ENCODE measurements at regions not wholly inside any gene's neighbourhood (a gene's known extent, or its start where the extent isn't known, plus 50 kb on each side); places are given as distances from the start of the nearest gene placed in this dataset.
"Not testable (repeated sequence)": the region's sequence is repeated elsewhere in the genome, so short reads cannot be mapped to it uniquely, and the experiment has no call there.

DNA sequence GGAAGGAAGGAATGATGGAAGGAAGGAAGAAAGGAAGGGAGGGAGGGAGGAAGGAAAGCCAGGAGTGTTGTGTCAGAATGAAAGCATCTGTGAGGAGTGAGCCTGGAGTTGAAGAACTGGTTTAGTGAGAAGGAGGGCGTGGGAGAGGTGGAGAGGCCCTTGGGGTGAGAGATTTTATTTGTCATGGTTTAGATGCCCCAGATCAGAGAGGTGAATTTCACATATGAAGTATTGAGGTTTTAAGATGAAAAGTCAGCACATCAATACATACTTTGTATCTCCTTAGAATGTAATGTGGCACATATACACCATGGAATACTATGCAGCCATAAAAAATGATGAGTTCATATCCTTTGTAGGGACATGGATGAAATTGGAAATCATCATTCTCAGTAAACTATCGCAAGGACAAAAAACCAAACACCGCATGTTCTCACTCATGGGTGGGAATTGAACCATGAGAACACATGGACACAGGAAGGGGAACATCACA is 222.3 kb upstream of the ECI2 start:
- 77 to 87% methylated on average over 2 to 3 of the region's 3 CpGs for WGBS, 2 donors

DNA sequence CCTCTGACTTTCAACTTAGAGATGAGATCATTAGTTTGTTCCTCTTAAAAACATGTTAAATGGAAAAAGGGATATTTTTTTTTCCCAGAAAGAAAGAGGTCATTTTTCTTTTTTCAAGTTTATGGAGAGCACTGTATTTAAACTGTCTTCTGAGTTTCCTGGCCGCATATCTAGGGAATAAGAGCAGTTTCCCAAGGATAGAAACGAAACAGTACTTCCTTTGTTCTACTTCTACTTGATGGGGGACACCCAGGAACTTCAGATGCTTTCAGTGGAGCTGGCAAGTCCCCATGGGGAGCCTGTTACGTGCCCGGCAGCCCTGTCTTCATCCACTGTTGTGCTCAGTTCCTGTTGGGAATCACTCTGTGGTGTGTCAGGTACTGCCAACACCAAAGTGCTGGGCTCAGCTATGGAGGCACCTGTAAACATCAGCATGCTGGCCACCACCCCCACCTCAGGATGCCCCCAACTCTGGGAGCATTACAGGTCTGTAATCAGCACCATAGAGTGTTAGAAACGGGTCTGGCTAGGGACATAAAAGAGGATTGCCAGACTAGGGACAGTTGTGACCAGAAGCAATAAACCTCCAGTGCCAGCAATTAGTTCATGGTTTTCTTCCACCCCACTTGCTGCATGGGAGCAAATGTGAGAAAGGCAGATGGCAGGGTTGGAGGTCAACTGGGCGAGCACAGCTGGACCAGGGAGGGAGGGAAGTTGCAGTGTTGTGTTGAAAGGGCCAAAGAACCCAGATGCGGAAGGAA is 221.7 kb upstream of the ECI2 start:
- no peak for TF ChIP-seq EP300 (IDR thresholded peaks at IDR 0.05)
- TF ChIP-seq POLR2AphosphoS5 (IDR thresholded peaks at IDR 0.05) = no peak
- TF ChIP-seq, protein P1, sequence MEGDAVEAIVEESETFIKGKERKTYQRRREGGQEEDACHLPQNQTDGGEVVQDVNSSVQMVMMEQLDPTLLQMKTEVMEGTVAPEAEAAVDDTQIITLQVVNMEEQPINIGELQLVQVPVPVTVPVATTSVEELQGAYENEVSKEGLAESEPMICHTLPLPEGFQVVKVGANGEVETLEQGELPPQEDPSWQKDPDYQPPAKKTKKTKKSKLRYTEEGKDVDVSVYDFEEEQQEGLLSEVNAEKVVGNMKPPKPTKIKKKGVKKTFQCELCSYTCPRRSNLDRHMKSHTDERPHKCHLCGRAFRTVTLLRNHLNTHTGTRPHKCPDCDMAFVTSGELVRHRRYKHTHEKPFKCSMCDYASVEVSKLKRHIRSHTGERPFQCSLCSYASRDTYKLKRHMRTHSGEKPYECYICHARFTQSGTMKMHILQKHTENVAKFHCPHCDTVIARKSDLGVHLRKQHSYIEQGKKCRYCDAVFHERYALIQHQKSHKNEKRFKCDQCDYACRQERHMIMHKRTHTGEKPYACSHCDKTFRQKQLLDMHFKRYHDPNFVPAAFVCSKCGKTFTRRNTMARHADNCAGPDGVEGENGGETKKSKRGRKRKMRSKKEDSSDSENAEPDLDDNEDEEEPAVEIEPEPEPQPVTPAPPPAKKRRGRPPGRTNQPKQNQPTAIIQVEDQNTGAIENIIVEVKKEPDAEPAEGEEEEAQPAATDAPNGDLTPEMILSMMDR (IDR thresholded peaks at IDR 0.05) = no peak
- TF ChIP-seq POLR2A (IDR thresholded peaks at IDR 0.05) = no peak
- peaks cover 0 to 3% (median 1%) of the 10 kb centered on the region in 4 donors for H3K4me1 ChIP-seq
- H3K27ac ChIP-seq = no peak overlapping the region
- H3K9me3 ChIP-seq = no peaks in the 10 kb centered on the region
- ATAC-seq (ENCODE audit: low FRiP score in 2 of 2) = no peak
- H3K36me3 ChIP-seq = no peaks in the 10 kb centered on the region
- no peak overlapping the region for H3K4me3 ChIP-seq
- no peaks in the 10 kb centered on the region for H3K27me3 ChIP-seq
- WGBS, 2 donors = 79 to 86% methylated on average over 5 to 7 of the region's 7 CpGs
- DNase-seq = no peak

More for the DNA sequence above, 222.3 kb upstream of the ECI2 start:
- H3K9me3 ChIP-seq; H3K4me3 ChIP-seq; DNase-seq; H3K36me3 ChIP-seq; H3K27me3 ChIP-seq; H3K4me1 ChIP-seq; ATAC-seq (ENCODE audit: low FRiP score in 2 of 2); H3K27ac ChIP-seq: not testable (repeated sequence)
- TF ChIP-seq POLR2AphosphoS5 (IDR thresholded peaks at IDR 0.05) = peak in 1 of 2 donors; percentile 40

DNA sequence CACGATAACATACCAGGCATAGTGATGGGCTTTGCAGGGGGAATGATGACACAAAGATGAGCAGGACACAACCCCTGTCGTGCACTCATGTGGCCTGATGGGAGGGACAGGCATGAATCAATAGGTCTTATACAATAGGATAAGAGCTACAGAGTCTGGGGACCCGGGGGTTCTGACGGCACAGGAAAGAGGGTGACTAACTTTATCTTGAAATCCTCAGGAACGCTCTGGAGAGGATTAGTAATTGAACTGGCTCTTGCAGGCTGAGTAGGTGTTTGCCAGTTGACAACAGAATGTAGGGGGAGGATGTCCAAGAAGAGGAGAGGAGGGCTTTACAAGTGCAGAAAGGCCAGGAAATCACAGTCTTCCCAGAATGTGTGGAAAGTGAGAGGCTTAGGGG is 219.9 kb upstream of the ECI2 start:
- 68 to 71% methylated on average over 5 of the region's 5 CpGs for WGBS, 2 donors
- Histone ChIP-seq H3K4me1 (peaks cover 0 to 14% (median 9%) of the 10 kb centered on the region in 4 donors), H3K27ac (no peak overlapping the region), H3K4me3 (no peak overlapping the region), H3K36me3 (no peaks in the 10 kb centered on the region), H3K27me3 (no peaks in the 10 kb centered on the region), H3K9me3 (no peaks in the 10 kb centered on the region)
- DNase-seq = no peak
- TF ChIP-seq EP300 (IDR thresholded peaks at IDR 0.05) (no peak), POLR2AphosphoS5 (IDR thresholded peaks at IDR 0.05) (no peak), POLR2A (IDR thresholded peaks at IDR 0.05) (no peak)
- TF ChIP-seq, protein P1 (IDR thresholded peaks at IDR 0.05) = no peak
- ATAC-seq (ENCODE audit: low FRiP score in 2 of 2) = no peak

DNA sequence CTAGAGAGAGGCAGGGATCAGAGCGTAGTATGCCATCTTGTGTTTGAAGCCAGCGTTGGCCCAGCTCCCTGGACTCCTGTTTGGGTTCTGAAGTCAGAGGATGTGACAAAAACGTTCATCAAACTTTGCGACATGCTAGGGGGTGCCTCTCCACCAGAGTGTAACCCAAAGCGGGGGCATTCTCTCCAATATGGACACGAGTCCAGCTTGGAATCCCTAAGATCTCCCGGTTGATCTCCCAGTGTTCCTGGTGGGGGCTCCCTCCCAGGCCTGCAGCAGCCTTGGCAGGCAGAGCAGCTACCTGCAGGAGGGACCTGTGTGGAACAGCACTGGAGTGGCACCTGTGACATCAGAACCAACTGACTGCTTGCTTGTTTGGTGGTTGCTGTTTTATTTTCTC is 218.8 kb upstream of the ECI2 start:
- TF ChIP-seq EP300 (IDR thresholded peaks at IDR 0.05) = no peak
- TF ChIP-seq, protein P1 (IDR thresholded peaks at IDR 0.05) = no peak
- no peak for TF ChIP-seq POLR2AphosphoS5 (IDR thresholded peaks at IDR 0.05)
- no peak for TF ChIP-seq POLR2A (IDR thresholded peaks at IDR 0.05)
- Histone ChIP-seq H3K4me1 (peaks cover 0 to 19% (median 13%) of the 10 kb centered on the region in 4 donors), H3K4me3 (no peak overlapping the region), H3K27me3 (no peaks in the 10 kb centered on the region), H3K9me3 (no peaks in the 10 kb centered on the region), H3K27ac (no peak overlapping the region), H3K36me3 (no peaks in the 10 kb centered on the region)
- 77 to 92% methylated on average over 6 to 7 of the region's 7 CpGs for WGBS, 2 donors
- DNase-seq (no peak), ATAC-seq (ENCODE audit: low FRiP score in 2 of 2) (no peak)

DNA sequence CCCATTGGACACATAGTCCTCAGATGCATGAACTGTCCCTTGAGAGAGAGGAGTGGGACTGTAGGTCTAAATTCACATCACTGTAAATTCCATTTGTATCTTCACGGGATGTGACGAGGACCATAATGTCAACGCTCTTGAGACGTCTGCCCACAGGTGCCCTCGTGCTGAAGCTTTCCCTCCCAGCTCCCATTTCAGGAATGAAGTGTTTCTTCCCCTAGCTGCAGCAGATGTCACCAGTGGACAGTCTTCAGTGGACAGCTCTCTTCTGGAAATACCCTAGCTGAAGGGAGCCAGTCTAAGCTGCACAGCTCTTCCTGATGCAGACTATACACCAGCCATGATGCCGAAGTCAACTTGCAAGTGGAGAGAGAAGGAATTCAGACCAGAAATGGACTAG is 217.4 kb upstream of the ECI2 start:
- Histone ChIP-seq H3K27ac (no peak overlapping the region), H3K36me3 (no peaks in the 10 kb centered on the region), H3K4me3 (no peak overlapping the region), H3K4me1 (peaks cover 0 to 19% (median 13%) of the 10 kb centered on the region in 4 donors), H3K9me3 (no peaks in the 10 kb centered on the region), H3K27me3 (no peaks in the 10 kb centered on the region)
- WGBS, 2 donors = 88 to 90% methylated on average over 6 of the region's 6 CpGs
- no peak for DNase-seq
- TF ChIP-seq POLR2AphosphoS5 (IDR thresholded peaks at IDR 0.05) (no peak), EP300 (IDR thresholded peaks at IDR 0.05) (no peak), POLR2A (IDR thresholded peaks at IDR 0.05) (no peak)
- TF ChIP-seq, protein P1 (IDR thresholded peaks at IDR 0.05) = no peak
- ATAC-seq (ENCODE audit: low FRiP score in 2 of 2) = no peak
